ENCODE measurements at regions not wholly inside any gene's neighbourhood (a gene's known extent, or its start where the extent isn't known, plus 50 kb on each side); places are given as distances from the start of the nearest gene placed in this dataset.

DNA sequence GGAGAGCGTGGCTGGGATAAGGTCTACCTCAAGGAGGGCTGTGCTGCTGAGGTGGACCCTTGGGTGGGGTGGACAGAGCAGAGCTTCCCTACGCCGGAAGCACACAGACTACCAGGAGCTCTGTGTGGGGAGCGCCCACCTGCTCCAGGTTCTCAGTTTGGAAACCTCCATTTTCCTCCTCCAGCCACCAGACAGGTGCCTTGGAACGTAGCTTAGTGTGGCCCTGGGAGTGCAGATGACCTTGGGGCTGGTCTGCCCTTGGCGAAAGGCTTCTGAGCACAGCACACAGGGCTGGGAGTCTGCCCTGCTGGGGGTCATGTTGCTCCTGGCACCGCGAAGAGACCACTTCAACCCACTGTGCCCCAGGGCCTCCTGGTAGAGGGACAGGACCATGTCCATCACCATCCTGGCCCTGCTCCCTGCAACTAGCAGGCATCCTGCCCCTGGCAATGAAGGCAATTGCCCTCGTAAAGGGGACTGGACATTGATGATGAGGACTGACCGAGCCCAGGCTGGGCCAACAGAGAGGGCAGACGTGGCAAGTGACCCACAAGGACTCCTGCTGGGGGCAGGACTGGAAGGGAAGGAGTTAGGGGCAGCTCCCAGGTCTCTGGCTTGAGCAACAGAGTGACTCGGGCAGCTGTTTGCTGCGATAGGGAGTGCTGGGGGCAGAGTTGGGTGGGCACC, 214.7 kb downstream of the CYP26B1 start:
- TF ChIP-seq, protein P1, sequence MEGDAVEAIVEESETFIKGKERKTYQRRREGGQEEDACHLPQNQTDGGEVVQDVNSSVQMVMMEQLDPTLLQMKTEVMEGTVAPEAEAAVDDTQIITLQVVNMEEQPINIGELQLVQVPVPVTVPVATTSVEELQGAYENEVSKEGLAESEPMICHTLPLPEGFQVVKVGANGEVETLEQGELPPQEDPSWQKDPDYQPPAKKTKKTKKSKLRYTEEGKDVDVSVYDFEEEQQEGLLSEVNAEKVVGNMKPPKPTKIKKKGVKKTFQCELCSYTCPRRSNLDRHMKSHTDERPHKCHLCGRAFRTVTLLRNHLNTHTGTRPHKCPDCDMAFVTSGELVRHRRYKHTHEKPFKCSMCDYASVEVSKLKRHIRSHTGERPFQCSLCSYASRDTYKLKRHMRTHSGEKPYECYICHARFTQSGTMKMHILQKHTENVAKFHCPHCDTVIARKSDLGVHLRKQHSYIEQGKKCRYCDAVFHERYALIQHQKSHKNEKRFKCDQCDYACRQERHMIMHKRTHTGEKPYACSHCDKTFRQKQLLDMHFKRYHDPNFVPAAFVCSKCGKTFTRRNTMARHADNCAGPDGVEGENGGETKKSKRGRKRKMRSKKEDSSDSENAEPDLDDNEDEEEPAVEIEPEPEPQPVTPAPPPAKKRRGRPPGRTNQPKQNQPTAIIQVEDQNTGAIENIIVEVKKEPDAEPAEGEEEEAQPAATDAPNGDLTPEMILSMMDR (IDR thresholded peaks at IDR 0.05; ENCODE audit: borderline replicate concordance, control extremely low read depth, extremely low read depth, insufficient read depth, missing control alignments), result no peak
- in situ Hi-C loops (cut with MboI; ENCODE audit: low sequenced_read_pairs, unreplicated experiment), result loop anchor here (25.0 kb wide), 1 partner anchor 804 kb away; no protein-coding TSS in a partner anchor
- DNase-seq (ENCODE audit: low spot score), result peak; percentile 7

DNA sequence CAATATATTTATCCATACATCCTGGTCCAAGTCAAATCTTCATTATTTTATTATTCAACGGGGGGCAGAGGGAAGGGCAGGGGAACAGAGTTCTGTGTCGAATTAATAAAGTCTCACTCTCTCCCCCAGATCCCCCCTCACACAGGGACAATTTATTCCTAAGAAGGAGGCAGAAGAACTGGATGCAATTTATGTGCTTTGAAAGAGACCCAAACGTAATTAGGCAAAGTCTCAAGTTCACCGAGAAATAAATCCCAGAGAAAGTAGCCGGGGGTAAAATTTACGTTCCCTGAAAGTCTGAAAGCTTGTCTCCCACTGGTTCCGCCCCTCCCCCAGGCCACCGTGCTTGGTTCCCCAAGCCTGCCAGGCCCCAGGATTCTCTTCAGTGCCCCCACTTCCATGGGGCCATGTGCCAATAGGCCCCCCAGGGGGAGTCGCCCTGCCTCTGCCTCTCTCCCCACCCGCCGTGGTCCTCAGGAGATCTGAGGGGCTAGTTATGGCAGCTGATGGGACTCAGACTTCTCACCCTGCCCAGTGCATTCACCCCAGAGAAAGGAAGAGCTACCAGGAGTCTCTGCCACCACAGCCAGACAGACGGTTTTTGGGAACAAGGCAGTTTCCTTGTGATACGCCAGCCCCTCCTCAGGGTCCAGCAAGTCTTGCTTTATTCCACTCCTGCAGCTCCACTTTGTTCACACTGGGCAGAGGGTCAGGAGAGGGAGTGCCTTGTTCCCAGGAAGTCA, 215.5 kb downstream of the CYP26B1 start:
- TF ChIP-seq, protein P1 (IDR thresholded peaks at IDR 0.05; ENCODE audit: borderline replicate concordance, control extremely low read depth, extremely low read depth, insufficient read depth, missing control alignments), result no peak
- DNase-seq (ENCODE audit: low spot score), result peak; percentile 5
- in situ Hi-C loops (cut with MboI; ENCODE audit: low sequenced_read_pairs, unreplicated experiment), result loop anchor here (25.0 kb wide), 1 partner anchor 805 kb away; no protein-coding TSS in a partner anchor

DNA sequence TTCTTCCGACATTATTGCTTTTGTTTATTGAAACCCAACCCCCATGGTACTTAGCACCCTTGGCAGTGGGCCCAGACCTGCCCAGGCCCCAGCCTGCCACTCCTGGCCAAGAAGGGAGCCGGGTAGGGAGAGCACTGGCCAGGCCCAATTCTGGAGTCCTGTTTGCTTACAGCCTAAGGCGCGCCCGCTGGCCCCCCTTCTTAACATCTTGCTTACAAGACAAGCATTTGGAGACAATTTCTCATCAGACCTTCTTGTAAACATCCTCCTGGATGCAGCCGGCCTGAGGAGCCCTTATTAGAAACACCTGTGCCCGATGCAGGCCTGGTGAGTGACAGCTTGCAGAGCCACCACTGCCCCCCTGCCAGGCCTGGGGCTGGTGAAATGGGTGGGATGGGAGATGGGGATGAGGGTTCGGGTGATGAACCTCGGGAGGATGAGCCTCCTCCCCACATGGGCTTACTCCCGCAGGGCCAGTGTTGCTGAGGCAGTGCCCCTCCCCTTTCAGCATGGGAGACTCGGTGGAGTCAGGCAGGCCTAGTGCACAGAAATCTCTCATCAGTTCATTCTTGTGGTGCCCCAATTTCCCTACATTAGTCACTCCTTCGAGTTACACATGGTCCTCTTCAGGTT, 217.5 kb downstream of the CYP26B1 start:
- DNase-seq (ENCODE audit: low spot score), result no peak
- TF ChIP-seq, protein P1 (IDR thresholded peaks at IDR 0.05; ENCODE audit: borderline replicate concordance, control extremely low read depth, extremely low read depth, insufficient read depth, missing control alignments), result no peak
- in situ Hi-C loops (cut with MboI; ENCODE audit: low sequenced_read_pairs, unreplicated experiment), result loop anchor here (25.0 kb wide), 1 partner anchor 807 kb away; no protein-coding TSS in a partner anchor

DNA sequence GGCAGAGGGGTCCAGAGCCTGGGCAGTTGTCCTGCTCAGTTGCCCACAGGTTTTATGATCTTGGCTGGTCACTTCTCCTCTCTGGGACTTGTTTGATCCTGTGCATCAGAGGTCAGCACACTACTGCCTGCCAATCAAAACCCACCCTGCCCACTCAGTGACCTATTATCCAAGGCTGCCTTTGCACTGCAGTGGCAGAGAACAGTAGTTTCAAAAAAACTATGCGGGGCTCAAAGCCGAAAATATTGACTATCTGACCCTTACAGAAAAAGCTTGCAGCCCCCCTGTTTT, 218.2 kb downstream of the CYP26B1 start:
- in situ Hi-C loops (cut with MboI; ENCODE audit: low sequenced_read_pairs, unreplicated experiment), result loop anchor here (25.0 kb wide), 1 partner anchor 808 kb away; no protein-coding TSS in a partner anchor

DNA sequence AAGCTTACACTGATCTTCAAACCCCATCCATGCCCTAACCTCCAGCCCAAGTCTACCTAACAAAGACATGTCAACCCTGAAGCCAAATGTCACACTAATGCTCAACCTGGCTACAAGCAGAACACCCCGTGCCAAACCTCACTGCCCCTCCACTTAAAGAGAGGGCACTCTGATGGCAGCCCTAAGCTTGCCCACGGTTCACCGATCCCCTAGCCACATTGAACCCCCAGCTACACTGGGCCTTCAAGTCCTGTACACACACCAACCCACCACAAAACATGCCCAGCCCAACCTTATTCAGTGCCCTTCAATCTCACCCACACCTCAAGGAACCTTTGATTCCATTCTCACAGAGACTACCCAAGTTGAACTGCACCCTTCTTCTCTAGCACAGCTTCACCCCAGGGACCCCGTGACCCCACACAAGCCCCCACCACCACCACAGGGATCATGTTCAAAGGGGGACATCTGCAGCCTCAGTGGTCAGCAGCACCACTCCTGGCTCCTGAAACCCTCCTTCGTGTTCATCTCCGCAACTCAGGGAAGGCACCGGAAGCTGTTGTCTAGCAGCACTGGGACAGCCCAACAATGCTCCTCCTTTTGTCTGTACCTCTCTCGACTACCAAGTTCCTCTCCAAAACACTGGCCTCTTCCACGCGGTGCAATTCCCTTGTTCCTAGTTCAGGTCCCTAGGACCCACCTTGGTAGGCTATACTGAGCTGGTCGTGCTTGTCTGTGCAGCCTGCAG, 218.8 kb downstream of the CYP26B1 start:
- DNase-seq (ENCODE audit: low spot score), result peak; percentile 15
- TF ChIP-seq, protein P1 (IDR thresholded peaks at IDR 0.05; ENCODE audit: borderline replicate concordance, control extremely low read depth, extremely low read depth, insufficient read depth, missing control alignments), result no peak
- in situ Hi-C loops (cut with MboI; ENCODE audit: low sequenced_read_pairs, unreplicated experiment), result loop anchor here (25.0 kb wide), 1 partner anchor 808 kb away; no protein-coding TSS in a partner anchor

More for the DNA sequence above, 218.2 kb downstream of the CYP26B1 start:
- TF ChIP-seq, protein P1 (IDR thresholded peaks at IDR 0.05; ENCODE audit: borderline replicate concordance, control extremely low read depth, extremely low read depth, insufficient read depth, missing control alignments), result no peak
- no peak for DNase-seq (ENCODE audit: low spot score)

All from GM13976 (cell line).